ENCODE measurements at regions not wholly inside any gene's neighbourhood (a gene's known extent, or its start where the extent isn't known, plus 50 kb on each side); places are given as distances from the start of the nearest gene placed in this dataset.
"Not testable (repeated sequence)": the region's sequence is repeated elsewhere in the genome, so short reads cannot be mapped to it uniquely, and the experiment has no call there.

DNA sequence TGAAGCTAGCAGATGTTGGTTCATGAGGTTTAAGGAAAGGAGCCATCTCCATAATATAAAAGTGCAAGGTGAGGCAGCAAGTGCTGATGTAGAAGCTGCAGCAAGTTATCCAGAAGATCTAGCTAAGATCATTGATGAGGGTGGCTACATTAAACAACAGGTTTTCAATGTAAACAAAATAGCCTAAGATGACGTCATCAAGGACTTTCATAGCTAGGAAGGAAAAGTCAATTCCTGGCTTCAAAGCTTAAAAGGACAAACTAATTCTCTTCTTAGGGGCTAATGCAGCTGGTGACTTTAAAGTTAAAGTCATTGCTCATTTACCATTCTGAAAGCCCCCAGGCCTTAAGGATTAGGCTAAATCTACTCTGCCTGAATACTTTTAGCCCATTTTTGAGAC is 141.9 kb downstream of the MID1IP1 start:
- no peak for DNase-seq

DNA sequence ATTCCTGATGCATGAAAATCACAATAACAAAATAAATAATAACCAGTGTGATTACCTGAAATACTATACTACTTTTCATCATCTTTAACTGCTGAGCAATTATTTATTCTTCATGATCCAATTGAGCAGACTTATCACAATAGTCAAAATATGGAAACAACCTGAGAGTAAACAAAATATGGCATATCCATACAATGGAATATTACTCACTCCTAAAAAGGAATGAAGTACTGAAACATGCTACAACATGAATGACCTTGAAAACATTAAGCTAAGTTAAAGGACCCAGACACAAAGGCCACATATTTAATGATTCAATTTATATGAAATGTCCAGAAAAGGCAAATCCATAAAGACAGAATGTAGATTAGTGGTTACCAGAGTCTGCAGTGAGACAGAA is 146.8 kb downstream of the MID1IP1 start:
- no peak for DNase-seq

DNA sequence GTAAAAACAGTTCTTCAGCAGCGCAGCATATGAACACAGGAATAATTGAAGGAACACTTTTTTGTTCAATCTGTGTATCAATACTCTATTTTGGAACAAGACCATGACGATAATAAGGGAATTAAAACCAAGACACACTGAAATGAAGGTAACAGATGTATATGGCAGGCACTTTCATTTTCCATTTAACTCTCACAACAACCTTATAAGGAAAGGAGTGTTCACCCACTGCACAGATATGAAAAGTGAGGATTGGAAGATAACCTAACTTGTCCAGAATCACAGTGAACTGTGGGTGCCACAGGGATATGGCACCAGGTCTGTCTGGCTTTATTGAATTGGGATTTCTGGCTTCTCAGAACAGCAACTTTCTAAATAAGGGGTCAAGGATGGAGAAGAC is 153.3 kb downstream of the MID1IP1 start:
- DNase-seq: no peak

DNA sequence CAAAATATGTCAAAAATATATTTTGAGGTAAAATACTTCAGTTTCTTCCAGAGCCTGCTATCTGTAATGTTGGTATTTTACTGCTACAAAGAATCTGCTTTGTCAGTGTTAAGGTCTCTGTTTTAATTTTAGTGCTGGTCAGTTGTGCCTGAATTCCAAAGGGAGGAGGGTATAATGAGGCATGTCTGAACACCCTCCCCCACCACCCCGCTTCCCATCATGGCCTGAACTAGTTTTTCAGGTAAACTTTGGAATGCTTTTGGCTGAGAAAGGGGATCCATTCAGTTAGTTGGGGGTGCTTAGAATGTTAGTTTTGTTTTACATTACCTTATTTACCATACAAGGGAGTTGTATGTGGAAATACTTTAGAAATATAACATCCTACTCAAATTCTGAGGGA is 158.5 kb downstream of the MID1IP1 start:
- DNase-seq: no peak

DNA sequence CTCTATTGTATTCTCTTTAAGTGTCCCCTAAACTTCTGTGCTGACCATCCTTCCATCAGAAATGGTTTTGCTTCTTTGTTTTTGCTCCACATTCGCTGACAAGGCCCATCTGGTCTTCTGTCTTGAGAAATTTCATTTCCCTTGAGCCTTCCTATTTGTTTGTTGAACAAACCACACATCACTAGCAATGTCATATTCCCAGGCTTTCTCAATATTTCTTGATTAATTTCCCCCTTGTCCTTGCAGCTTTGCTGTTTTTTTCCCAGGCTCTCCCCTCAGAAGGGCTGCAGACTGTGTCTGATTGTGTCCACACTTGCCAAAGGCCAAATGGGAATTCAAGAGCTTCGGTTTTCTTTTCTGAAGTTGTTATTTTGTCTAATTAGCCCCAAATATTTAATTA is 158.9 kb downstream of the MID1IP1 start:
- no peak for DNase-seq

DNA sequence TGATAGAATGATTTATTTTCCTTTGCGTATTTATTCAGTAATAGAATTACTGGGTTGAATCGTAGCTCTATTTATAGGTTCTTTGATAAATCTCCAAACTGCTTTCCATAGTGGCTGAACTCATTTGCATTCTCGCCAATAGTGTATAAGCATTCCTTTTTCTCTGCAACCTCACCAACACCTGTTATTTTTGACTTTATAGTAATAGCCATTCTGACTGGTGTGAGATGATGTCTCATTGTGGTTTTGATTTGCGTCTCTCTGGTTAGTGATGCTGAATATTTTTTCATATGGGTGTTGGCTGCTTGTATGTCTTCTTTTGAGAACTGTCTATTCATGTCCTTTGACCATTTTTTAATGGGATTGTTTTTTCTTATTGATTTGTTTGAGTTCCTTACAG is 160.7 kb downstream of the MID1IP1 start:
- DNase-seq: no peak

DNA sequence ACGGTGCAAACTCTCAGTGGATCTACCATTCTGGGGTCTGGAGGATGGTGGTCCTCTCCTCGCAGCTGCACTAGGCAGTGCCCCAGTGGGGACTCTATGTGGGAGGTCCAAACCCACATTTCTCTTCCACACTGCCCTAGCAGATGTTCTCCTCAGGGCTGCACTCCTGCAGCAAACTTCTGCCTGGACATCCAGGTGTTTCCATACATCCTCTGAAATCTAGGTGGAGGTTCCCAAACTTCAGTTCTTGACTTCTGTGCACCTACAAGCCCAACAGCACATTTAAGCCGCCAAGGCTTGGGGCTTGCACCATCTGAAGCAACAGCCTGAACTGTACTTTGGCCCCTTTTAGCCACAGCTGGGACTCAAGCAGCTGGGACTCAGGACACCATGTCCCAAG is 162.0 kb downstream of the MID1IP1 start:
- not testable (repeated sequence) for DNase-seq

DNA sequence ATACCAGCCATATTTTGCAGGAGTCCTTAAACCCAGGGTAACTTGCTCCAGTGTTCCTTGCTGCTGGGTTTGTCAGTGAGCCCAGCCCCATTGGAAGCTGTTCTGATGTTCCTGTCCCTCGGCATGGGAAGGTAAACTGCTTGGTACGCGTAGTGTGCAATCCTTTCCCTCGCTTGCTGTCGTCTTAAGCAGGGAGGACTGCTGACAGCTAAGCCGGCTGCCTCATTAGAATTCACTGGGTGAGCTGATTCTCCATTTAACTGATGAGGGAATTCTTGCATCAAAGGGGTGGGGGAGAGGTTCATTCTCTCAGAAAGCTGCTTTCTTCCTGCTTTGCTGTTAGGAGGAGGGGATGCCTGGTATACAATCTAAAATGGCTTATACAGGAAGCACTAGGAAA is 164.6 kb downstream of the MID1IP1 start:
- DNase-seq: no peak

DNA sequence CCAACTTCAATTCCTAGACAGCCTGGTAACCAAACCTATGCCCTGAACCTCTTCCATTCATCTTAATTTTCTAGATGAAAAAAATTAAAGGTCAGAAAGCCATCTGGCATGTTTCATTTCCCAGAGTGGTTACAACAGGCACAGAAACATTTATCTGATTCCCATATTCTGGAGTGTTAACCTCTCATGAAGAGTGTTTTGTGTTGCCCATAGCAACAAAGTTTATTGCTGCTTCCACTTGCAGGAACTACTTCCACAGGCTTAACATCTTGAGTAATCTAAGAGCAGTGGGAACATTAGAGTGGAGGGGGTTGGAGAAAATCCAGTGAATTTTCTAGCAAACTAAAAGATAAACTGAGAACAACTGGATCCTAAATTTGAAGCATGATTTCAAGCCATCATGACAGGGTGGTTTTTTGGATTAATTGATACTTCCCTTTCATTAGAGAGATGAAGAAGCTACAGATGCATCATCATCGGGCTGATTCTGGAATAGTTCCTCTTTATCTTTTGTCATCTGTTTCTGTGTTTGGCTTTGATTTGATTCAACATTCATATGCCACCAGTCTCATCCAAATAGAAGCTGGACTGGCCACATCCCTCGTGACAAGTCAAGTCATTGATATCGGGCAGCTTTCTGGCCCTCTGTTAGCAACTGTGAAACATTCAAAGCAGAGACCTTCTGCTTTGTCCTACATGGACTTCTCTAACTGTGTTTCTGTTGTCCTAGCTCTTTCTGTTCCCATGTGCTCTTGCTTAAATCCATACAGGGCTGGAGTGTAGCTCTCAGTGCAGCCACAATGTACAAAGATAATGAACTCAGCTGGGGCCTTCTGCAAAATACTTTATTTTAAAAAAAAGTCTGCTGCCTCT is 167.3 kb downstream of the MID1IP1 start:
- no peak for DNase-seq

DNA sequence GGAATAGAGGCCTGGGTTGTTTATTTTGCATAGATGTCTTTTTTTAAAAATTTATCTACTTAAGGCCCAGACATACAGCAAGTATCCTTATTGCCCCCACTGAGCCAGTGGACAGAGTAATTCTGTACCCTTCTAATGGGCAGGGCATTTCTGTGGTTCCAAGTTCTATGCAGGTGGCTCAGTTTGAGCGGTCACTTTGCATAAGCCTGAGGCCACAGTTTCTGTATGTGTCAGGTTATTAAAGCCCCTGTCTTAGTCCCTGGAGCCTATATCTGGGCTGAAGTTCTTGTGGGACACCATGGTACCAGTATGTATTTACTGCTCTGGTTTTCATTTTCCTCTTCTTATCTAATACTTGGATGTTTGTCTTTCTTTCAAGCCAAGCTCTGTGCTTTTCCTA is 168.8 kb downstream of the MID1IP1 start:
- DNase-seq: no peak

DNA sequence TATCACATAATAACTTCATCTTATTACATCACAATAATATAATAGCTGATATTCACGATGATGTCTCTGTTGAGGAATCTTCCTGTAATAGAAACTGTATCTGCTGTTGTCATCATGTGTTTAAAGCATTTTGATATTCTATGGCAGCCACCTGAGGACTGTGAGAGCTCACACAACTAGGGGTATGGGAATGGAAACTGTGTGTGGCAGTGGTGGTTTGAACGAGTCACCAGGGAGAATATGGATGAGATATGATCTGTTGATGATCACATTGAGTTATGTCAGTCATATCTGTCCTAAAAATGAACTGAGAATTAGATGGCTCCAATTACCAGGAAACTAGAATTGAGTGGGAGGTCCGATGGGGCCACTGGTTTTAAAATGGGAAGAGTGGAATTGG is 169.6 kb downstream of the MID1IP1 start:
- no peak for DNase-seq

DNA sequence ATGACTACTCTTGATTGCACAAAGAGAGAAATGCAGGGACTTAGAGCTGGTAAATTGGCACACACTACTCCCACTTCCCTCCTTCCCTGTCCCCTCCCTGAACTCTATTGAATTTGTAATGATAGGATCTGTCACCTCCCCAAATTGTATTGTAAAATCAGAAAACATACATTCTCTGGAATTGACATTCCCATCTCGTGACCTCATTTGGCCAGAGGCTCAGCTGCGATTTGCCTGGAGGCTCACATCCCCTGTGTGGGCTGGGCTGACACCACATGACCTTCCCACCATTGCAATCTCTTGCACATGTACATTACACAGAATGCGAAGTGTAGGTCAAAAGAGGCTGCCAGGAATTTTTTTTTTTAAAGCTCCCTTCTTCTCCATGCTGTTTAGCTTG is 172.1 kb downstream of the MID1IP1 start:
- DNase-seq: no peak

DNA sequence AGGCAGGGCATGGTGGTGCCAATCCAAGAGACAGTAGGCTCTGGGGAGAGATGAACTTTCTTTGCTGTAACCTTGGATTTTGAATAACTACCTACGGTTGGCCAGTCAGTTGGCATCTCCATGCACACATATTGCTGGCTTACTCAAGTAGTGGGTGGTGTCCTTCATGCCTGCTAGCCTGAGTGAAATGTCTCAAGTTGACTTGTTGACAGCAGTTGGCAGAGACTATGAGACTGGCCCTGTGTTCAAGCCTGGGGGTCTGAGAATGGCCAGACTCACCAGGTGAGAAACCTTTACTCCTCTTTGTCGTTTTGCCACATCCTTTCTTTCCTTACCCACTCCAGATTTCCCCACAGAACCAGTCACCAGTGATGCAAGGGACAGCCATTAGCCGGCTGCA is 173.3 kb downstream of the MID1IP1 start:
- DNase-seq: no peak

DNA sequence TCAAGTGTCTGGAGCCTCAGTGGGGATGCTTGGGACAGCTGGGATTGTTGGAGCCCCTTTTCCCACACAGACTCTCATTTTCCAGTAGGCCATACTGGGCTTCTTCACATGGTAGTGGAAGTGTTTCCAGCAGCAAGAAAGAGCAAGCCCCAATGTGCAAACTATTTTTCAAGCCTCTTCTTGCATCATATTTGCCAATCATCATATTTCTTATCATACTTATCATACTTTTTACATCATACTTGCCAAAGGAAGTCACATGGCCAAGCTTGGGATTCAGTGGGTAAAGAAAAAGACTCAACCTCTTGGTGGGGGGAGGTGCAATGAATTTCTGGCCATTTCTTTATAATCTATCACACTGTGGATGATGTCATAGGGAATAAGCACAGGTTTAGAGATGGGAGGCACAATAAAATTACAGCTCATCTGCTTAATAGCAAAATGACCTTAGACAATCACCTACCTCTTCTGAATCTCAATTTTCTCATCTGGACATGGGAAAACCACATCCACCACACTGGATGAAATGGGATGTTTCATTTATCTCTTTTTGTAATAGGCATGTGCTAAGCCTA is 174.2 kb downstream of the MID1IP1 start:
- DNase-seq: no peak

DNA sequence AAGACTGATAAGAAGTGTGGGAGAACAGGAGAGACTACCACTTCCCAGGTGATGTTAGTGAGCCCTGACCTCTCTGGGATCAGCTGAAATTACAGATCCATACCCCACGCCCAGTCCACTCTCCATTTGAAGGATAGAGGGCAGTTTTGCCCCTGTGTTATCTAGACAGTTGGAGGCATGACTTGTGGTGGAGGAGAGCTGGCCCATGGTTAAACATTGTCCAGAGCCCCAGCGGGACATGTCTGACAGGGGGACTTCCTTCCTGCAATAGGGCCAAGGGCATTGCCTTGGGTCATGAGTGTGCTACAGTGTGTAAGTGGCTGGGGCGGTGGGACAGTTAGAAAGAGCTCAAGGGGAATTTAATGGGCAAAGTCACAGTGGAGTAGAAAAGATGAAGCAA is 181.1 kb downstream of the MID1IP1 start:
- DNase-seq: no peak

DNA sequence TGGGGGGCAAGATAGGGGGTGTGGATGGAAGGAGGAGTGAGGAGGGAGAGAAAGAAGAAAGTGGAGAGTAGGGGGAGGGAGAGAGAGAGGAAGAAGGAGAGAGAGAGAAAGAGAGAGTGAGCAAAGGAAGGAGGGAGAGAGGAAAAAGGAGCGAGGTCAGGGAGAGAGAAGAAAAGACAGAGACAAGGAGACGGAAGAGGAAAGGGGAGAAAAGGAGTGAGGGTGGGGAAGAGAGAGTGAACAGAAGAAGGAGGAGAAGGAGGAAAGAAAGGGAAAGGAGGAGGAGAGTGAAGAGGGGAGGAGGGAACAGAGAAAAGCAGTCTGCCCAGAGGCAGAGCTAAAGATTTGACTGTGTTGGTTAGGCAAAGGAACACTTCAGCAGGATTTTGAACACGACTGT is 181.6 kb downstream of the MID1IP1 start:
- DNase-seq: no peak

DNA sequence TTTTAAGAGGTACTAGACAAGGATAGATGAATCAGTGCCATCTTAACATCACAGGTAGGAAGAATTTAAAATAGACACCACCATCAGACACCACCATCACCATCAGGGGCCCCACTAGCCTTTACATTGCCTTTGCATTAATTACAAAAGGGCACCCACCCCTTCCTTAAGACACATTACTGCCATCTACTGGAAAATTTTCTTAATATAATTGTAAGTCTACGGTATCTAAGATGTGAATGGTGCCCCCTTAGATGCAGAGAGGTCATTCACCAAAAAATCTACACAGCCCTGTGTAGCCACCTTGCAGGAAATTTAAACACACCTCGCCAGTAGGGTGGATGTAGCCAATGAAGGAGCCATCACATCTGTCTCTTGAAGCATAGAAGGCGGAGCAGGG is 184.1 kb downstream of the MID1IP1 start:
- no peak for DNase-seq

DNA sequence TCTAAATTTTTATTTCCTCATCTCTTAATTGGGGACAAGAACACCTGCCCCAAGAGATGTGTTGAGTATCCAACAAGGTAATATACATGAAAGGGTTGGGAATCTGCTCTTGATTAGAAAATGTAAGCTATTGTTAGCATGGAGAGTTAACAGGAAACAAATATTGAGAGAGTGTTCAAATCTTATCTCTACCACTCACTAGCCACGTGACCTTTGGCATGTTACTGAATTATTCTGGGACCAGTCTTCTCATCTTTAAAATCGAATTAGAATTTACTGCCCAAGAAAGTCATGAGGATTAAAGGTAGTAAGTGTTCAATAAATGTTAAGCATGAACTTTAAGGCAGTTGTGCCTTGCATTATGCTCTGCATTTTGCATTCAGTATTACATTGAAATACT is 184.7 kb downstream of the MID1IP1 start:
- no peak for DNase-seq

DNA sequence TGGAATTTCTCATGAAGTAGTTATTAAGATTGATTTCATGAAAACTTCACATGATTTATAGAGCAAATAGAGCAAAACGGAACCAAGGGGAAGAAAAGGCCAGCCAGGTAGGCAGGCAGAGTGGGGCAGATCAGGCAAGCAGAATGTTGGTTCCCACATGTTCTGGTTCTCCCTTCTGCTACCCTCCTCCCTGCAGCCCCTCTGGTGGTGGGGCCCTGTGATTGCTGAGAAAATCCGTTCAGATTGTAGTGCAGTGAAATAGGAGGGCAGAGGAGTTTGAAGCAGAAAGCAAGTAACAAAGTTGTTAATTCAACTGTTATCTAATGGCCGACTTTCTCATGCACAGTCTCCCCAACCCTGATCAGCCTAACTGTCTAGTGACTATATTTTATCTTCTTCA is 185.3 kb downstream of the MID1IP1 start:
- no peak for DNase-seq

DNA sequence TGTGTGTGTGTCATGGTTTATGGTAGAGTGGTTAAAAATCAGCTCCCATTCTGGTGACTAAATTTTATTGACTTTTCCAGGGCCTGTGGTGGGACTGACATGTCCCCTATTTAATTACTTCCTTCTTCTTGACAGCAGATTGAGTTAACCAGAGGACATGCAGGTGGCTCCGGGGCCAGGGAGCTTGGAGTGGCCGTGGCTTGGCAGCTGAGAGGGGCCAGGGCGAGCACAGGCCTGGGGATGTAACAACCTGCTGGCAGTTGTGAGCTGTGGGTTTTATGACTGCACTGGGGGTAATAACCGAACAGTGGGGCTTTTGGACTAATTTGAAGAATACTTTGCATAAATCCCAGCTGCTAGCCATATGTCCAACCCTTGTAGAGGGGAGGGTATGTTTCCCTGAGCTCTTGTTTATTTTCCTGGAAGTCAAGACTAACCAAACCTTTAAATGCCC is 186.0 kb downstream of the MID1IP1 start:
- no peak for DNase-seq

DNA sequence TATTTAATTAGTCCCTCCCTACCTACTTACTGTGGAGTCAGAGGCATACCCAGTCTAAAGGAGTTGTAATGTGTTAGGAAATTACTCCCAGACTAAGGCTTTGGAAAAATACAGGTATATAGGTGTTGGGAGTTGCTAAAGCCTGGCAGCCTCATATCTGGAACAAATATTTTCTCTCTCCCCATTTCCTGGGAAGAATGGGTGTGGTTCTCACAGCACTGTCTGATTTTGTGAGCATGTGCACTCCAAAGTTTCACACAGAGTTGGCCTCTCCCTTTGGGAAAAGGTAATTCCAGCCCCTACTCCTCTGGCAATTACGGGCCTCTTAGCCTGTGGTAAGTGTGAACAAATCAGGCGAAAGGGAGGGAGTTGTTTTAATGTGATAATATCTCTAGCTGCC is 187.0 kb downstream of the MID1IP1 start:
- no peak for DNase-seq

DNA sequence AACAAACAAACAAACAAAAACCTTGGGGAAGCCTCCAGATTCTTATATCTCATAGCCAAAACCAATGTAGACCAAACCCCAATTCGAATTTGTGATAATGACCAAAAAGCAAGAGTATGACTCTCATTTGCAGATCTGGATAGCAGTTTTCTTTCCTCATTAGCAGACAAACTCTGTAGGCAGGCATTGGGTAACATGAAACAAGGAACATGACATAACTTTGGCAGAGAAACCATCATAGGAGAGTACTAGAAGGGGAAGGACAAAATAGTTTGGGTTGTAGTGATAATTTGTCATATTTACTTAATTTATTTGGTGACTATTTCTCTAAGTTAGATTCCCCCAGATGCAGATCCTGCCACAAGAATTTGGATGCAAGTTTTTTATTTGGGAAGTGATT is 187.8 kb downstream of the MID1IP1 start:
- DNase-seq: no peak

DNA sequence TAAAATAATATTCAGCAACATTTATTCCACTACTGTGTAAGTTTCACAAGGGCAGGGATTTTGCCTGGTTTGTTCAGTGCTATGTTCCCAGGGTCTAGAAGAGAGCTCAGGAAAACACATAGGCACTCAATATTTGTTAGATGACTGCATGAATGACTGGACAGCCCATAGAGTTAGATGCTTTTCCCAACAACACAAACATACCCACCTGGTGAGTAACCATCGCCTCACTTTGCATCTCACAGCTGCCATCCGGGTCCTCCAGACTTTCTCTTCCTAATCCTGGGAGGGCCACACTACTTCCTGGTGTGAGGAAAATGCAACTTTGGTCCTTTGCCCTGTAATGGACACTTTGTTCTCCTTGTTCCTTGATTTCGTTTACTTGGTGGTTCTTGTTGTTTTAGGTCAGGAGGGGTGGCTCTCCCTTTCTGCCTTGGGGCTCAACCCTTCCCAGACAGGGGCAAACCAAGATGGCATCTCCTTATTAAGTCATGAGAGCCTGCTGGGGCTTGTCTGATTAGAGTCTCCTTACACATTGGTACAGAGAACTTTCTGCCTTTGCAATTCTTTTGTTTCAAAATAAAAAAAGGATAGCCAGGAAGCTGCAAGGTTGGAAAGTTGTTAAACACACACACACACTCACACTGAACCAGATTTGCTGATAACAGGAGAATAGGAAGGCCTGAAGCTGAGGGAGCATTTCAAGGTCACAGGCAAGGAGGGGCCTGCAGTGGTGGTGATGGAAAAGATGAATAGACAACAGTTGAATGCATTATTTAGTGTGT is 190.6 kb downstream of the MID1IP1 start:
- no peak for DNase-seq

Data from SHP77 (cell line).